ENCODE measurements at regions not wholly inside any gene's neighbourhood (a gene's known extent, or its start where the extent isn't known, plus 50 kb on each side); places are given as distances from the start of the nearest gene placed in this dataset.
"Not testable (repeated sequence)": the region's sequence is repeated elsewhere in the genome, so short reads cannot be mapped to it uniquely, and the experiment has no call there.

DNA sequence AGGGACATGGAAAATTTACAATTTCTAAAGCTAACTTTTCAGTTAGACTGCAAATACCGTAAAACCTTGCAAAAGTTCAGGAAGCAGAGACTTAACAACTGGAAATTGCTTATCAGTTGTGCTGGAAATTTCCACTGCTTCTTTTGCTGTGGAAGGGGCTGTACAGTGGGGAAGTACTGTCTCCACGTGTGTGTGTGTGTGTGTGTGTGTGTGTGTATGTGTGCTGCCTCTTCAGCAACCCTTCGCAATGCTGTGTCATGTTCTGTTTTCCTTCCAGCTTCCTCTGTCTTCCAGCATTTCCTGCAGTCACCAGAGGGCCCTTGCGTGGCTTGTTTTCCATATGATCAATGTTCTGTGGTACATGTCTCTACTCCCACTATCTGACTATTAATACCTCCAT, 87.5 kb upstream of the RANBP3L start:
- DNase-seq (ENCODE audit: low spot score) (peak; percentile 51), ATAC-seq (peak; percentile 83)

- no peak for DNase-seq (ENCODE audit: low spot score)
- ATAC-seq: no peak
Observed at GRCh38 chr5:36390640-36391039, 88.9 kb upstream of the RANBP3L start.

DNA sequence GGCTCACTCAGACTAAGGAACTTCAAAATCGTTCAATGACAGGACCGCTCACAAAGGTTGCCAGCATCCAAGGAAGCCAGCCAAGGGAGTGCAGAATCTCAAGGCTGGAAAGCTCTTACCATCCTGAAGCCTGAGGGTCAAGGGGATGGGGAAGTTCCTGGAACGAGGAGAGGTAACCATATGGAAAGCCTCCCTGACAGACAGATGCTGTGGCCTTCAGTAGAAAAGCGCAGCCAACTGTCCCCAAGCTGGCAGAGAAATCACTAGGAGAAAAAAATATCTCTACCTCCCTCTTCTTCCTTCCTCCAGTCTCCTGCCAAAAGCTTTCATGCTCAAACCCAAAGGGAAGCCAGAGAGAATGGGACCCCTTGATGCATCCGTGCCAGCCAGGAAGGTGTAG, 90.5 kb upstream of the RANBP3L start:
- ATAC-seq (no peak), DNase-seq (ENCODE audit: low spot score) (no peak)

GRCh38 chr5:36392818-36393217, 91.1 kb upstream of the RANBP3L start:
- ATAC-seq (no peak), DNase-seq (ENCODE audit: low spot score) (no peak)

DNA sequence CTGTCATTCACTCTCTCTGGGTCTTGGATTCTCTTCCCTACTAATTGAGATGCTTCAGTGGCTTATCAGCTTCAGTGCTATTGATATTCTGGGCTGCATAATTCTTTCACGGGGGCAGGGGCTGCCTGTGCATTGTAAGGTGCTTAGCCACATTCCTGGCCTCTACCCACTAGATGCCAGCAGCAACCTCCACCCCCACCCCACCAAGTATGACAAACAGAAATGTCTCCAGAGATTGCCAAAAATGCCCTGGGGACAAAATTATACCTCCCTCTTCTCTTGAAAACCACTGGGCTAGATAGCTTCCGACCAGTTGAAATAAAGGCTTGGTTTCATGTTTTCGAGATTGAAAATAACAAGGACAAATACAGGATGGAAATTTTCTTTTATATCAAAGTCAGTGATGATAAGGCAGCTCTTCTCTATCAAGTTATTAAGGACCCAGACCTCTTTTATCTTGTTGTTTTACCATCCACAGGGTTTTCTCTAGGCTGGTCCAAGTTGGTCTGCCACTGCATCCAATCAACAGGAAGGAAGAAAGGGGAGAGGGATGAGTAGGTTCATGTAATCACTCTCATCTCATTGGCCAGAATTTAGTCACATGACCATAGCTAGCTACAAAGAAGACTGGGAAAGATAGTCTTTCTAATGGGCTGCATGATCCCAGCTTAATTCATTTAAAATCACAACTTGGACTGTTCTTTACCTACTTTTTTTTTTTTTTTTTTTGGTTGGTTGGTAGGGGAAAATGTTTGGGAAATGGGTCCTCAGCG, 92.1 kb upstream of the RANBP3L start:
- ATAC-seq: no peak
- no peak for DNase-seq (ENCODE audit: low spot score)

- no peak for ATAC-seq
- DNase-seq (ENCODE audit: low spot score): no peak
Observed at GRCh38 chr5:36395260-36395659, 93.6 kb upstream of the RANBP3L start.

DNA sequence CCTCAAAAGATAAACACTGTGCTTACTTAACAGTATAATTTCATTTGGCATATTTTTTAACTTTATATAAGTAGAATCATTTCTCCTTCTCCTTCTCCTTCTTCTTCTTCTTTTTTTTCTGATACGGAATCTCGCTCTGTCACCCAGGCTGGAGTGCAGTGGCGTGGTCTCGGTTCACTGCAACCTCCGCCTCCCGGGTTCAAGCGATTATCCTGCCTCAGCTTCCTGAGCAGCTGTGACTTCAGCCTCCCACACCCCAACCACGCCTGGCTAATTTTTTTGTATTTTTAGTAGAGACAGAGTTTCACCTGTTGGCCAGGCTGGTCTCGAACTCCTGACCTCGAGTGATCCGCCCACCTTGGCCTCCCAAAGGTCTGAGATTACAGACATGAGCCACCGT, 94.2 kb upstream of the RANBP3L start:
- not testable (repeated sequence) for ATAC-seq; DNase-seq (ENCODE audit: low spot score)

GRCh38 chr5:36396640-36397039, 94.9 kb upstream of the RANBP3L start:
- DNase-seq (ENCODE audit: low spot score) (no peak), ATAC-seq (no peak)

GRCh38 chr5:36397901-36398536, 96.3 kb upstream of the RANBP3L start:
- DNase-seq (ENCODE audit: low spot score) (no peak), ATAC-seq (peak; percentile 87)

DNA sequence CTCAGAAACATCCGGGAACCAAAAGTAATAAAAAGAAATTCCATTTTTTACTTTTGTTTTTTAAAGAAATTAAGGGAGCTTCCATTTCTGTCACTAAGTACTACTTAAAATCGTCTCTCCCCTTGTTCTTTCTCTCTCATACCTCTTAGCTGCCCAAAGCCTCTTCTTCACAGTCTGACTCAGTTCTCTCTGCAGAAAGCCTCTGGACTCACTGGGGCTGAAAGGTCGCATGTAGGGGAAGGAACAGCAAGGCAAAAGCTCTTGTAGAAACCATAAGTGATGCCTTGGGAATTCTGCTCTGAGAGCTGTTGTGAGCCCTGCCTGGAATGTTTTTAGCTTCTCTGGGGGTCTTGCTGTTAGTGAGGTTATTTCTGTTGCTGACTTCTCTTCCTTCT, 100.8 kb upstream of the RANBP3L start:
- ATAC-seq (no peak), DNase-seq (ENCODE audit: low spot score) (no peak)

- DNase-seq (ENCODE audit: low spot score): no peak
- peak; percentile 49 for ATAC-seq
Observed at GRCh38 chr5:36403632-36404311, 102.1 kb upstream of the RANBP3L start.

DNA sequence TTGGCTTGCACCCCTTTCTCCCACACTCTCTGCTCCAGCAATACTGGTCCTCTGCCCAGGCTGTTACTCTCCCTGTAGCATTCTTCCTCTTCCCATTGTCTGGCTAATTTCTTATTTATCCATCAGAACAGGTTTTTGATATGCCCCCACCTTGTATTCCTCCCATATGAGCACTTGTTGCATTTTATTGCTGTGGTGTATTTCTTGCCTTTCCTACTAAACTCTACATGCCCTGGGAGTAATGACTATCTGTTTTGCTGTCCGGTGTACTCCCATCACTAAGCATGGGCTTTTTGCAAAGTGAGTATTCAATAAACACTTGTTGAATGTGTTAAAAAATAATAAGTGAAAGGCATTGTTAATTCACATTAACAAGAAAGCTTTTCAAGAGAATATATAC, 104.3 kb upstream of the RANBP3L start:
- ATAC-seq (no peak), DNase-seq (ENCODE audit: low spot score) (no peak)

- DNase-seq (ENCODE audit: low spot score) (no peak), ATAC-seq (no peak)
Observed at GRCh38 chr5:36407396-36407795, 105.7 kb upstream of the RANBP3L start.

- not testable (repeated sequence) for ATAC-seq; DNase-seq (ENCODE audit: low spot score)
Observed at GRCh38 chr5:36409711-36410110, 108.0 kb upstream of the RANBP3L start.

- DNase-seq (ENCODE audit: low spot score); ATAC-seq: not testable (repeated sequence)
Observed at GRCh38 chr5:36410672-36411071, 109.0 kb upstream of the RANBP3L start.

GRCh38 chr5:36414869-36415282, 113.2 kb upstream of the RANBP3L start:
- ATAC-seq (peak; percentile 69), DNase-seq (ENCODE audit: low spot score) (no peak)

- ATAC-seq: no peak
- no peak for DNase-seq (ENCODE audit: low spot score)
Observed at GRCh38 chr5:36416605-36417004, 114.9 kb upstream of the RANBP3L start.

GRCh38 chr5:36417221-36417620, 115.5 kb upstream of the RANBP3L start:
- DNase-seq (ENCODE audit: low spot score): no peak

GRCh38 chr5:36417668-36418067, 116.0 kb upstream of the RANBP3L start:
- DNase-seq (ENCODE audit: low spot score): no peak
- ATAC-seq: peak; percentile 28

More at GRCh38 chr5:36417221-36417620, 115.5 kb upstream of the RANBP3L start:
- no peak for ATAC-seq

DNA sequence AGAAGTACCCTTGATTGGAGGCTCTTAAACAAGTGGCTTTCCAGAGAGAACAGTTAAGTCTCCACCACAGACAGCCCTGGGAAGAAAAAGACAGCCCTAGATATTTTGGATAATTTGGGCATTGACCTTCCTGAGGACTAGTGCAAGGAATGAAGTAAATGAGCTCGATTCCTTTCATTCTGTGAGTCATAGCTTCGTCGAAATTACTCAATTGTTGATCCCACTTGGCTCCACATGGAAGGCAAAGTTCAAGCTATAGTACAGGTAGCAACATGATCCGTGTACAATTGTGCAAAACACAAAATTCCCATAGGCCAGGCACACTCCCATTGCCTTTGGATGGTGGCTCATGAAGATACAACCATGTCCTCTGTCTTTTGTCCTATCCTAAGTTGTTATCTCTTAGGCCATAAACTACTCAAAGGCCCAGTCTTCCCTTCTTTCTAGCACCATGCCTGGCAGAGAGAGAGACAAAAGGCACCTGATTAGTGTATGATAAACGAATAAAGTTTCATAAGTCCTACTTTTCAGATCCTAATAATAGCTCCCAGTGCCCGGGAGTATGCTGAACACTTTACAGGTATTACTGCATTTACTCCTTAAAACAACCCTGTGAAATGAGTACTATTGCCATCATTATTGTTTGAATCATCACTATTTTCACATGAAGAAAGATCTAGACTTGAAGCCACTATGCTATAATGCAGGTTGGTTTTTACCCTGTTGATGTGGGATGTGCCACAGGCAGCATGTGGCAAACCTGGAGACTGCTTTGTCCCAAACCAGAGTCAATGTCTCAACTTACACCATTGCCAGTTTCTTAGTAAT, 116.7 kb upstream of the RANBP3L start:
- no peak for DNase-seq (ENCODE audit: low spot score)
- peak; percentile 87 for ATAC-seq

- DNase-seq (ENCODE audit: low spot score) (no peak), ATAC-seq (no peak)
Observed at GRCh38 chr5:36421256-36421655, 119.6 kb upstream of the RANBP3L start.

All from left lobe of liver (tissue), 2 donors.